Panc1 (cell line): ENCODE measurements at regions not wholly inside any gene's neighbourhood (a gene's known extent, or its start where the extent isn't known, plus 50 kb on each side); places are given as distances from the start of the nearest gene placed in this dataset.

Source experiments
- ATAC-seq: fragments of 200-7000 bp; cut with Tn5 transposase; 2 replicates; pipeline ENCODE4 v1.9.1; 2020; ENCODE audit warnings: mild to moderate bottlenecking, moderate library complexity
- BruUV-seq: library from RNA; stranded (reverse); fragments of 400-500 nt; replicated peaks from 2 replicates; lab custom pipeline; 2021; lab: Mats Ljungman, UMichigan
- CTCF ChIA-PET: fragments of 300-600 bp; sonication (Branson Sonifier 250); formaldehyde crosslinking; loops from one replicate; lab custom pipeline; 2022; ENCODE audit warnings: antibody characterized with exemption; lab: Charles Lee
- POLR2A ChIA-PET: fragments of 300-600 bp; sonication (Branson Sonifier 250); formaldehyde crosslinking; loops from one replicate; lab custom pipeline; 2022; ENCODE audit warnings: antibody characterized with exemption; lab: Charles Lee
- DNase-seq: peaks from one replicate; pipeline ENCODE4 v3.0.0-alpha.2; 2010; ENCODE audit warnings: low read depth, low spot score
- H3K27ac ChIP-seq: 2 replicates; pipeline ENCODE4 v1.5.1; 2011; ENCODE audit warnings: mild to moderate bottlenecking, low read length, inconsistent platforms
- H3K27me3 ChIP-seq: fragments of 200-500 bp; sonication (Bioruptor generic); 2 replicates; pipeline ENCODE4 v1.6.0; 2014; ENCODE audit warnings: low read length, inconsistent platforms; ENCODE audit not compliant: control insufficient read depth, insufficient read depth
- H3K36me3 ChIP-seq: fragments of 200-500 bp; sonication (Bioruptor generic); 2 replicates; pipeline ENCODE4 v1.5.1; 2014; ENCODE audit warnings: inconsistent platforms, mild to moderate bottlenecking, low read length, moderate library complexity; ENCODE audit not compliant: control insufficient read depth, insufficient read depth
- H3K4me1 ChIP-seq: 2 replicates; pipeline ENCODE4 v1.5.1; 2011; ENCODE audit warnings: inconsistent platforms, mild to moderate bottlenecking, low read length, moderate library complexity; ENCODE audit not compliant: control insufficient read depth, insufficient read depth
- H3K4me3 ChIP-seq, 2 experiments: 2 replicates each; pipeline ENCODE4 v1.5.1; 2011 to 2012; ENCODE audit warnings: low read depth in 2 of 2, low read length in 2 of 2, mild to moderate bottlenecking in 2 of 2, inconsistent platforms in 1 of 2, moderate library complexity in 1 of 2
- H3K9me3 ChIP-seq: fragments of 200-500 bp; sonication (Bioruptor generic); 2 replicates; pipeline ENCODE4 v1.5.1; 2014; ENCODE audit warnings: low read depth, mild to moderate bottlenecking, inconsistent platforms, low read length, moderate library complexity; ENCODE audit not compliant: control insufficient read depth, insufficient read depth
- CTCF ChIP-seq: fragments of 450-650 bp; IDR thresholded peaks from 2 replicates; pipeline ENCODE4 v1.5.1; 2017; ENCODE audit warnings: mild to moderate bottlenecking
- POLR2AphosphoS5 ChIP-seq: IDR thresholded peaks from 2 replicates; pipeline ENCODE4 v1.6.1; 2012; ENCODE audit warnings: mild to moderate bottlenecking, low read depth, low read length, moderate library complexity
- SIN3A ChIP-seq: IDR thresholded peaks from 2 replicates; pipeline ENCODE4 v1.6.1; 2012; ENCODE audit warnings: low read depth, mild to moderate bottlenecking, low read length, moderate library complexity, borderline replicate concordance; ENCODE audit not compliant: insufficient read depth
- TCF7L2 ChIP-seq: IDR thresholded peaks from 2 replicates; pipeline ENCODE4 v1.6.1; 2011; ENCODE audit warnings: mild to moderate bottlenecking, low read depth, low read length, inconsistent platforms
- in situ Hi-C: cut with HindIII; loops from 2 replicates; pipeline ENCODE4 v1.10.0; 2016; ENCODE audit warnings: low sequenced_read_pairs, low pct_unique_long_range_greater_than_20kb
- intact Hi-C: fragments of 100-400 bp; cut with micrococcal nuclease; formaldehyde crosslinking; loops from one replicate; pipeline ENCODE4 v1.10.0; 2022; ENCODE audit not compliant: unreplicated experiment
- TF ChIP-seq, protein P1 (sequence below), 2 experiments: IDR thresholded peaks; 2 replicates each; pipeline ENCODE4 v1.6.1; 2011 to 2012; ENCODE audit warnings: low read depth in 2 of 2, control low read depth in 1 of 2, low read length in 1 of 2, mild to moderate bottlenecking in 1 of 2, moderate library complexity in 1 of 2; ENCODE audit not compliant: insufficient read depth in 1 of 2

GRCh38 chr2:237254911-237255578, 158.9 kb downstream of the COL6A3 start:
- DNase-seq (no peak), ATAC-seq (no peak)
- H3K4me1 ChIP-seq = no peaks in the 10 kb centered on the region; the same call in 1 of the 2 replicates
- no peaks in the 10 kb centered on the region for H3K36me3 ChIP-seq
- H3K27ac ChIP-seq = peak overlapping the region; percentile 37; the same call in 1 of the 2 replicates
- ChIA-PET POLR2A (no interaction called here), CTCF (no interaction called here)
- H3K9me3 ChIP-seq = no peaks in the 10 kb centered on the region
- in situ Hi-C loops (no loop called here), intact Hi-C loops (no loop called here)
- H3K4me3 ChIP-seq = no peak overlapping the region
- H3K27me3 ChIP-seq = no peaks in the 10 kb centered on the region
- TF ChIP-seq TCF7L2 = no peak
- no peak for TF ChIP-seq CTCF
- no peak for TF ChIP-seq SIN3A
- TF ChIP-seq, protein P1, sequence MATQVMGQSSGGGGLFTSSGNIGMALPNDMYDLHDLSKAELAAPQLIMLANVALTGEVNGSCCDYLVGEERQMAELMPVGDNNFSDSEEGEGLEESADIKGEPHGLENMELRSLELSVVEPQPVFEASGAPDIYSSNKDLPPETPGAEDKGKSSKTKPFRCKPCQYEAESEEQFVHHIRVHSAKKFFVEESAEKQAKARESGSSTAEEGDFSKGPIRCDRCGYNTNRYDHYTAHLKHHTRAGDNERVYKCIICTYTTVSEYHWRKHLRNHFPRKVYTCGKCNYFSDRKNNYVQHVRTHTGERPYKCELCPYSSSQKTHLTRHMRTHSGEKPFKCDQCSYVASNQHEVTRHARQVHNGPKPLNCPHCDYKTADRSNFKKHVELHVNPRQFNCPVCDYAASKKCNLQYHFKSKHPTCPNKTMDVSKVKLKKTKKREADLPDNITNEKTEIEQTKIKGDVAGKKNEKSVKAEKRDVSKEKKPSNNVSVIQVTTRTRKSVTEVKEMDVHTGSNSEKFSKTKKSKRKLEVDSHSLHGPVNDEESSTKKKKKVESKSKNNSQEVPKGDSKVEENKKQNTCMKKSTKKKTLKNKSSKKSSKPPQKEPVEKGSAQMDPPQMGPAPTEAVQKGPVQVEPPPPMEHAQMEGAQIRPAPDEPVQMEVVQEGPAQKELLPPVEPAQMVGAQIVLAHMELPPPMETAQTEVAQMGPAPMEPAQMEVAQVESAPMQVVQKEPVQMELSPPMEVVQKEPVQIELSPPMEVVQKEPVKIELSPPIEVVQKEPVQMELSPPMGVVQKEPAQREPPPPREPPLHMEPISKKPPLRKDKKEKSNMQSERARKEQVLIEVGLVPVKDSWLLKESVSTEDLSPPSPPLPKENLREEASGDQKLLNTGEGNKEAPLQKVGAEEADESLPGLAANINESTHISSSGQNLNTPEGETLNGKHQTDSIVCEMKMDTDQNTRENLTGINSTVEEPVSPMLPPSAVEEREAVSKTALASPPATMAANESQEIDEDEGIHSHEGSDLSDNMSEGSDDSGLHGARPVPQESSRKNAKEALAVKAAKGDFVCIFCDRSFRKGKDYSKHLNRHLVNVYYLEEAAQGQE (IDR thresholded peaks at IDR 0.05; ENCODE audit: insufficient read depth in 1 of 2, low read depth in 2 of 2, low read length in 1 of 2) = no peak
- TF ChIP-seq POLR2AphosphoS5 = no peak
- BruUV-seq = no TSS peak

DNA sequence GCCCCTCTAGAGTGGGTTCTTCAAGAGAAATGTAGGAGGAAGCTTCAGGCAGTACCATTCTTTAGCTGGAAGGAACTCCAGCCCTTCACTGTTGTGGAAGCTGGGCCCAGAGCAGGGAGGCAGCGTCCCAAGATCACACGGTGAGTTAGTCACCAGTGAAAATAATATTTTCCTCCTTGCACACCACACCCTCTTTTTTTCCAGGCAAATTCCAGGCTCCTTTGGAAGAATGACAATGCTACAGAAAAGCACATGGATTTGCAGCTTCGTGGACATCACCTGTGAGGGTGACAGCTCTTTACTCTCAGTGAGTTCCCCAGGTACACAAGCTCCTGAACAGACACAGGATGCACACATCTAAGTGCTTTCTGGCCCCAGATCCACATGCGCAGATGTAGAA, 157.1 kb downstream of the COL6A3 start:
- no TSS peak for BruUV-seq
- Histone ChIP-seq H3K36me3 (no peaks in the 10 kb centered on the region), H3K27me3 (no peaks in the 10 kb centered on the region), H3K4me1 (no peaks in the 10 kb centered on the region; the same call in 1 of the 2 replicates), H3K9me3 (no peaks in the 10 kb centered on the region), H3K27ac (peak overlapping the region; percentile 48; the same call in 1 of the 2 replicates), H3K4me3 (no peak overlapping the region)
- ChIA-PET POLR2A (no interaction called here), CTCF (no interaction called here)
- TF ChIP-seq POLR2AphosphoS5 = no peak
- TF ChIP-seq CTCF = no peak
- TF ChIP-seq TCF7L2 = no peak
- no peak for TF ChIP-seq SIN3A
- TF ChIP-seq, protein P1 (IDR thresholded peaks at IDR 0.05; ENCODE audit: insufficient read depth in 1 of 2, low read depth in 2 of 2, low read length in 1 of 2) = no peak
- DNase-seq (no peak), ATAC-seq (no peak)
- intact Hi-C loops = no loop called here
- in situ Hi-C loops = no loop called here
